CD4-positive, alpha-beta T cell treated with Interleukin-17A for 4 hours (primary cell): ENCODE measurements at regions not wholly inside any gene's neighbourhood (a gene's known extent, or its start where the extent isn't known, plus 50 kb on each side); places are given as distances from the start of the nearest gene placed in this dataset.
A peak's percentile ranks its signal among the peaks of the same experiment; 100 is the strongest.
"Not testable (repeated sequence)": the region's sequence is repeated elsewhere in the genome, so short reads cannot be mapped to it uniquely, and the experiment has no call there.

Experiments
- DNase-seq: peaks from one replicate; pipeline ENCODE4 v3.0.0-alpha.2; 2020; ENCODE audit warnings: mixed read lengths

GRCh38 chr21:41630249-41630648 lies 122.3 kb upstream of the TMPRSS2 start:
- no peak for DNase-seq

DNA sequence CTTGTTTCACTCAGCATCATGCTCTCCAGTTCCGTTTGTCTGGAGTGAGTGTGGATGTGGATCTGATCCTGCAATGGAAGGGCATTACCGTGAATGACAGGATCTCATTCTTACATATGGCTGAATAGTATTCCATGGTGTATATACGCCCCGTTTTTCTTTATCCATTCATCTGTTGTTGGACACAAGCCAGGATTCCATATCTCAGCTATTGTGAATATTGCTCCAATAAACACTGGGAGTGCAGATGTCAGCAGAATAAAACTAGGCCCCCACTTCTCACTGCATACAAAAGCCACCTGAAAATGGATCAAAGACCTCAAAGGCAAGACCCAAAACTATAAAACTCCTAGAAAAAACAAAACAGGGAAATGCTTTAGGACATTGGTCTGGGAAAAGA lies 120.3 kb upstream of the TMPRSS2 start:
- no peak for DNase-seq

GRCh38 chr21:41627428-41627827 lies 119.5 kb upstream of the TMPRSS2 start:
- no peak for DNase-seq

DNA sequence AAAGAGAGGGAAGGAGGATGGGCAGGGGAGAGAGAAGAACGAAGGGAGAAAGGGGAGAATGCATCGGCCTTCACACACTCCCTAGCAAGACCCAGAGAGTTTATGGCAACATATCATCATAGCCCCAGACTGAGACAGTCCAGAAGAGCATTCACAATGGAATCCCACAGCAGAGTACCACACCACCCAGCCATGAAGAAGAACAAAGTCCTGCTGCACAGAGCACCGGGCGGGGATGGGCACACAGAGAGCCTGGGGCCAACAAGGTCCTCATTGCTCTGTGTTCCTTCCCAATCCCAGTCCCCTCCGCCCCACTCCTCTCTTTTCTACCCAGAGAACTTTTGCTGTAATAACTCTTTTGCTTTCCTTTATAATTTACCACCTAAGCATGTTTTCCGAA lies 118.1 kb upstream of the TMPRSS2 start:
- no peak for DNase-seq

DNA sequence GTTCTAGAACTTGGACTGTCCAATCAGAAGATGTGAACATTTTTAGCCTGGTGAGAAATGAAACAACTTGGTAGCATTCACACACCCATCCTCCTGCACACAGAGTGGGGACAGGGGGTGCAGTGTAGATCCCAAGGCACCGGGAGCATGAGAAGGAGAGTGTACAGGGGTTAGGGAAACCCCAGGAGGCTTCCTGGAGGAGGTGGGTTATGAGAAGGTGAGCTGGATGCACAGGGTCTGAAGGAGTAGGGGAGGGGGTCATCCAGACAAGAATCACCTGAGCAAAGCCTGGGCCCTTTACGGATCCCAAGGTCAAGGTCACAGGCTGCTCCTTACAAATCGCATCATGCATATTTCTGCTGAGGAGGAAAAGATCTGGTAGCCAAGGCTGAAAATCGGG lies 117.5 kb upstream of the TMPRSS2 start:
- no peak for DNase-seq

DNA sequence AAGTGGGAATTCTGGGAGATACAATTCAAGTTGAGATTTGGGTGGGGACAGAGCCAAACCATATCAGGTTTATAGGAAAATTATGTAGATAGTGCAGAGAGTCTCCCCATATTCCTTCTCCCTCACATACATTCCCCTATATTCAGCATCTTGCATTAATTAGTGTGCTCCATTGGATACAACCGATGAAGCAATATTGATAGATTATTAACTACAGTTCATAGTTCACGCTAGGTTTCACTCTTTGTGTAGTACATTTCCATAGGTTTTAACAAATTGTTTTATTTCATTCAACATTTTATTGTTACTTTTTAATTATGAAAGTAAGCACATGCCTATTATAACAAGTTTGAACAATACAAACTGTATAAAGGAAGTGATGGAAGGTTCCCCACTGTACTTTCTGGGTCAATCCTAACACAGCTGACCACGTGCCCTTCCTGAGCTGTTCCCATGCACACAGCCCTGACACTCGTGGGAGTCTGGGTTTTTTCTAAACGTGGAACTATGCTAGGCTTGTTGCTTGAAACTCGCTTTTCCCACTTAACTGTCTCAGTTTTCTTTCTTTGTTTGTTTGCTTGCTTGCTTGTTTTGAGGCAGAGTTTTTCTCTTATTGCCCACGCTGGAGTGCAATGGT lies 116.8 kb upstream of the TMPRSS2 start:
- no peak for DNase-seq

GRCh38 chr21:41623945-41624344 lies 116.0 kb upstream of the TMPRSS2 start:
- no peak for DNase-seq

GRCh38 chr21:41622831-41623548 lies 115.0 kb upstream of the TMPRSS2 start:
- no peak for DNase-seq

DNA sequence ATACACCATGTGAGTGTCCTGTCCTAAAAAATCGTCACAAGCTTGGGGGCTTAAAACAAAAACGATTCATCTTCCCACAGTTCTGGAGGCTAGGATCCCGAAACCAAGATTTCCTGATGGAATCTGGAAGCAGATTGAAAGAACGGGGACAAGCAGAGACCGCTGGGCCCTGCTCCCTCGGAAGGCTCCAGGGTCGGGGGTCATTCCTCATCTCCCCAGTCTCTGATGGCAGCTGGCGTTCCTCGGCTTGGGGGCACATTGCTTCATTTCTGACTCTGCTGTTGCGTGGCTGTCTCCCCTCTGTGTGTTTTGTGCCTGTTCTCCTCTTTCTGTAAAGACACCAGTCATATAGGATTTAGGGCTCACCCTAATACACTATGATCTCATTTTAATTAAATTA lies 114.2 kb upstream of the TMPRSS2 start:
- no peak for DNase-seq

DNA sequence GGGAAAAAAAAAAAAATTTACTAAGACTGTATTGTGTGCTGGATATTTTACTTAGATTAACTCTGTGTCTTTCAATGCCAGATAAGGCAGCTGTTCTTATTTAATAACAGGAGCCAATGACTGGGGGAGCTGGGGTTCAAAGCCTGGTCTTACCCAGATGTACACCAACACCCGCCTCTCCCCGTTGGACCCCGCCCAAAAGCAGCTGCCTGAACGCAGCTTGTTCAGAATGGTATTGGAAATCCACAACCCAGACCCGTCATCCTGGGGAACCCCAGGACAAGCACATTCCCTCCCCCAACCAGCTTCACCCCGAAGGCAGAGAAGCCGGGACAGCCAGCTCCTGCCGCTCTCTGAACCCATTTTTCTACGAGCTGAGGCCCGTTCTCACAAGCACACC lies 113.6 kb upstream of the TMPRSS2 start:
- DNase-seq = no peak

GRCh38 chr21:41620982-41621381 lies 113.0 kb upstream of the TMPRSS2 start:
- no peak for DNase-seq

GRCh38 chr21:41620541-41620940 lies 112.6 kb upstream of the TMPRSS2 start:
- no peak for DNase-seq

DNA sequence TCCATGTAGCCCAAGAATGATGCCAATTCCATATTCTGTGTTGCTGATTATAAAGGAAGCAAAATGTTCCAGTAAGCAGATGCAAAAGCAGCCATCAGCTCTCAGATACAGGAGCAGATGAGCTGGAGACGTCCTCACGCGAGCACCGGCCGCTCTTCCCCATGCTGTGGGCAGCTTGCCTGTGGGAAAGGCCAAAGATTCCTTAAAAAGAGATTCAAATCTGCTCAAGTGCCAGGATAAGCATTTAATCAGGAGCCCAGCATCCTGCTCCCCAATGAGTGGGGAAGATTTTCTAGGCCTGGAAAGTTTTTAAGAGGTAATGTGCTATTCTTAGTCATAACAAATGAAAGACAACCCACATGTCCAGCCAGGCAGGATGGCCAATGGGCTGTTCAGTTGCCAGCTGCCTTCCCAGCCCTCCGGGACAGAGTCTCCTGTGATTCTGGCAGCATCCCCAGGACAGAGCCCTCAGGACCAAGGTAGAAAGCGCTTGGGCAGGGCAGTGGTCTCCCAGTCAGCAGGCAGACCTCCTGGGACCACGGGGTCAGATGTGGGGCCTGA lies 108.2 kb upstream of the TMPRSS2 start:
- DNase-seq = no peak

DNA sequence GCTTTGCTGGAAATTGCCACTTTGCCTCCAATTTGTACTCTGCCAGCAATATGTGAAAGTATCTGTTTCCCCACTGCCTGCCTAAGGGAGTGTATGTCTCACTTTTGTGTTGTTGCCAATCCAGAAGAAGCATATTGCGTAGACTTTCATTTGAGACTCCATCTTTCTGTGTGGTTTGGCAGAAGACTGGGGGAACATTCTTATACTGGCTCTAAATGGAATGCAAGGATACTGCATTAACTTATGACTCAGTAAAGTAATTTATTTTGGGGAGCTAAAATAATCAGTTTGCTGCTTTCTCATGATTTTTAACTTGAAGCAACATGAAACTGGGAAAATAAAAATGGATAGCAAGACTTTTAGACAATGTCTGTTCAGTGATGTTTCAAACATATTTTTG lies 107.7 kb upstream of the TMPRSS2 start:
- DNase-seq = no peak

DNA sequence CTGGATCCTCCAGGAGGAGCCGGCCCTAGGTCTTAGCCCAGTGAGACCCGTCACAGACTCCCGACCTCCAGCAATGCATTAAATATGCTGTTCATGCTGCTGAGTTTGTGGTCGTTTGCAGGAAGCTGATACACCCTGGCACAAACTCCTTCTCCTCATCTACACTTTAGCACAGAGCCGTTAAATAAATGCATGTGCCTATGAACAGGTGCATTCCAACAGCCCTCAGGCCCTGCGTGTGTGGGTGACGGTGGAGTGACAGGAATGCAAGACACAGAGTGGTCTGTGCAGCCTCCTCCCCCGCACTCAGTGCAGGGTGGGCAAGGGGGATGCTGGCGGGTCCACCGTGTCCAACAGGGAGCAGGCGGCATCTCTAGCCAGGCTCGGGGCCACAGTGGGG lies 106.6 kb upstream of the TMPRSS2 start:
- DNase-seq = no peak

GRCh38 chr21:41613533-41613909 lies 105.6 kb upstream of the TMPRSS2 start:
- no peak for DNase-seq

GRCh38 chr21:41612674-41613532 lies 104.9 kb upstream of the TMPRSS2 start:
- peak; percentile 12 for DNase-seq

- DNase-seq = no peak
Measured at GRCh38 chr21:41611966-41612606, 104.1 kb upstream of the TMPRSS2 start.

GRCh38 chr21:41611441-41611840 lies 103.5 kb upstream of the TMPRSS2 start:
- no peak for DNase-seq

- not testable (repeated sequence) for DNase-seq
Measured at GRCh38 chr21:41610840-41611115, 102.8 kb upstream of the TMPRSS2 start.

GRCh38 chr21:41610042-41610839 lies 102.3 kb upstream of the TMPRSS2 start:
- no peak for DNase-seq

DNA sequence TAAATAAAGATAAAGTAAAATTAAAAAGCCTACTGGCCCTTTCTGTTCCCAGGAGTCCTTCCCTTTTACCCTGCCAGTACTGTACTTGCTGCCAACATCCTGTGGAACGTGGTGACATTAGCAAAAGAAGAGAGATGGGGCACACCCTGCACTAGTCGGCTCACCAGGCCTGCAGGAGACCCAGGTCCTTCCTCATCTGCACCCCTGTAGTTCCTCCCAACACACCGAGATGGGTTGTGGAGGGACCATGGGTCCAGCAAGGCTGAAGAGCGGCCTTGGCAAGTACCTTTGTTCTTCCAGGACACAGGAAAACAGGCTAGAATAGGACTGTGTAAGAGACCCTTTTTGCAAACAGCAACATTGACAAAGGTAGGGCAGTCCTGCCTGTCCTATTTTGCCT lies 98.7 kb upstream of the TMPRSS2 start:
- DNase-seq = no peak

DNA sequence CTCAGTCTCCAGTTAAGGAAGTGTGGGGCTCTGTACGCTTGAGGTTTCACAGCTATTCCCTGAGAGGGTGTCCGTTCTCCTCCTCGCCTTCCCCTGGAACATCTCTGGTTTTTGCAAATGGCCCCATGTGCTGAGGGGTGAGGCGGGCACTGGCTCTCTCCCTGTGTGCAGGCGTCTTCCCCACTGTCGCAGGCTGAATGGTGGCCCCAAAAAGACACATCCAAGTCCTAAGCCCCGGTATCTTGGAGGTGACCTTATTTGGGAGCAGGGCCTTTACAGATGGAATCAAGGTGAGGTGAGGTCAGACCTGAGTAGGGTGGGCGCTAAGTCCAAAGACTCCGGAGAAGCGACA lies 98.0 kb upstream of the TMPRSS2 start:
- DNase-seq = no peak
